Erythroblast (primary cell): ENCODE measurements at regions not wholly inside any gene's neighbourhood (a gene's known extent, or its start where the extent isn't known, plus 50 kb on each side); places are given as distances from the start of the nearest gene placed in this dataset.
"Not testable (repeated sequence)": the region's sequence is repeated elsewhere in the genome, so short reads cannot be mapped to it uniquely, and the experiment has no call there.

ENCODE experiments used
- DNase-seq, 2 experiments: peaks; one replicate each; lab custom pipeline; 2025; lab: John Stamatoyannopoulos, UW
- GATA1 ChIP-seq: IDR thresholded peaks from 2 replicates; pipeline ENCODE4 v1.6.1; 2011; ENCODE audit warnings: low read depth, mild to moderate bottlenecking, control low read depth, low read length, moderate library complexity
- POLR2A ChIP-seq: IDR thresholded peaks from 2 replicates; pipeline ENCODE4 v1.6.1; 2011; ENCODE audit warnings: mild to moderate bottlenecking, low read length

DNA sequence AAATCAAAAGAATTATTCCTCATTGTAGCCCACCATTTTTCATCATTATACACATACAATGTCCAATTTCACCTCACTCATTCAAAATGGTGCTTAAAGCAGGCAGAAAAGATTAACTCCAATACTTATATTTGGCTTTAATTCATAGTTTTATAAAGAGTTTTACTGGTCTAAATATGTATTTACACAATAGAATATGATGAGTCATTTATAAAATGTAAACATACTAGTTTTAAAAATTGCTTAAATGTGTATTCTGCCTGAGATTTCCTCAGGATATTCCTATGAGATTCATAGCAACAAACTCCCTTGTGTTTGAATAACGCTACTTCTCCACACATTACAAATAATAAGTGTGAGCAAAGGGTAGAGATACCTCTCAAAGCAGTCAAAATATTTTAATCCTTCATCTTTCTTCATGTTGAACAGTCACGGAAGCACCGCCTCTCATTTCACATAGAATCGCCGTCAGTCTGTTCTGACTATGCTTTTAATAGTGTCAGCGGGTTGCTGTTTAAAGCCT lies 75.7 kb upstream of the GBE1 start:
- TF ChIP-seq GATA1 = no peak
- no peak for TF ChIP-seq POLR2A
- no peak for DNase-seq

- no peak for TF ChIP-seq GATA1
- no peak for TF ChIP-seq POLR2A
- no peak for DNase-seq
Measured at GRCh38 chr3:81829937-81830336, 68.5 kb upstream of the GBE1 start.

DNA sequence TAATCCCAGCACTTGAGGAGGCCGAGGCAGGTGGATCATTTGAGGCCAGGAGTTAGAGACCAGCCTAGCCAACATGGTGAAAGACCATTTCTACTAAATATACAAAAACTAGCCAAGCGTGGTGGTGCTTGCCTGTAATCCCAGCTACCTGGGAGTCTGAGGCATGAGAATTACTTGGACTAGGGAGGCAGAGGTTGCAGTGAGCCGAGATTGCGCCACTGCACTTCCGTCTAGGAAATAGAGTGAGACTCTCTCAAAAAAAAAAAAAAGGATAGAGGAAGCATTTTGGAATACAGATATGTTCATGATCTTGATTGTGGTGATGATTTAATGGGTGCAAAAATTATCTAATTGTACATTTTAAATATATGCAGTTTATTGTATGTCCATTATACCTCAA lies 67.8 kb upstream of the GBE1 start:
- DNase-seq = not testable (repeated sequence)

GRCh38 chr3:81823882-81824395 lies 62.5 kb upstream of the GBE1 start:
- no peak for DNase-seq
- no peak for TF ChIP-seq POLR2A
- no peak for TF ChIP-seq GATA1

DNA sequence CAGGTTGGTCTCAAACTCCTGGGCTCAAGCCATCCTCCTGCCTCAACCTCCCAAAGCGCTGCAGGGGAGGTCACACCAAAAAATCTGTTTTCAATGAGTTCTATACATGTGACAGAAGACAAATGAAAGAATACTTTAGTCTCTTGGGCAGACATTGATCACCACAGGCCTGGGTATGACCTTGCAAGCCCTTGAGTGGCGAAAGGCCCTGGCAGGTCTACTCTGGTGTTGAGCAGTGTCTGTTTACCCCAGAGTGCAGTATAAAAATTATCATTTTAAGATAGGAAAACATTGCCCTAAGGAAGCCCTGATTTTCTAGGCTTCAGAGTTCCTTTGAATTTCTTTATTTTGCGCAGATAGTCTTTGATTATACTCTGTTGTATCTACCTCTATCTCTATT lies 61.6 kb upstream of the GBE1 start:
- TF ChIP-seq GATA1 = no peak
- TF ChIP-seq POLR2A = no peak
- no peak for DNase-seq

DNA sequence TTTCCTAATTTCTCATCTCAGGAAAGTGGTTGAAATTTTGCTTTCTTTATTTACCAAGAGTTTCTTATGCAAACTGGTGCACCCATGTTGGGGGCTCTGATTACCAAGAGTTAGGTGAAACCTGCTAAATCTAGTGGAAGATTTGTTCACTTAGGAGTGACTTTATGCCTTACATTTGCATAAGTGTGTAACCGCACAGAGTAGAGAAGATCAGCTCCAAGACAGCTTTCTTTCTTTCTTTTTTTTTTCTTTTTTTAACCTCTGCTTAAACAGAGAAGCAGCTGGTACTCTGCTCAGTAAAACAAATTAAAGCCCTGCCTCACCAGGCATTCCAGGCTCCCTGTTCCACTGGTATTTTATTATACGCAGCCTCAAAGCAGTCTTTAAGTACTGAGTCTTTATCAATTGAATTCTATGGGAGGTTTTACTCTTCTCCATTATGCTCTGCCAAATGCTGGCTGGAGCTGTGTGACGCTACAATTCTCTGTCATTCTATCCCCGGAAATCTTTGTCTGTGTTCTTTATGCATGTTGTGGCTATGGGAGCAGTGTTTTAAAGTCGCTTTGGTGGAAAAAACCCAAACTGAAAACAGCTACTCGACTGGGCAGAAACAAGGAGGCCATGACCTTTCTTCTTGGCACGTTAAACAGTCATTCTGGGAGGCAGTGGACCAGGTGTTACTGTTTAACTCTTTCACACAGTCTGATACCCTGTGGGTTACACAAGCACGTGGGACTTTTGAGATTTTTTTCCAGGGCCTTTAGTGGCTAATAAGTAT lies 55.2 kb upstream of the GBE1 start:
- TF ChIP-seq POLR2A = no peak
- no peak for TF ChIP-seq GATA1
- no peak for DNase-seq

- not testable (repeated sequence) for DNase-seq
Measured at GRCh38 chr3:81812098-81812497, 50.7 kb upstream of the GBE1 start.
